ENCODE measurements at regions not wholly inside any gene's neighbourhood (a gene's known extent, or its start where the extent isn't known, plus 50 kb on each side); places are given as distances from the start of the nearest gene placed in this dataset.

- Histone ChIP-seq H3K4me1 (replicated peaks in 1 of 2) (no peaks in the 10 kb centered on the region), H3K4me3 (no peak overlapping the region), H3K9me3 (replicated peaks in 1 of 3) (no peaks in the 10 kb centered on the region), H3K36me3 (replicated peaks in 1 of 2) (no peaks in the 10 kb centered on the region), H3K27me3 (no peaks in the 10 kb centered on the region), H3K27ac (no peak overlapping the region)
- intact Hi-C loops (cut with DNase I) = no loop called here
- TF ChIP-seq, protein P1, sequence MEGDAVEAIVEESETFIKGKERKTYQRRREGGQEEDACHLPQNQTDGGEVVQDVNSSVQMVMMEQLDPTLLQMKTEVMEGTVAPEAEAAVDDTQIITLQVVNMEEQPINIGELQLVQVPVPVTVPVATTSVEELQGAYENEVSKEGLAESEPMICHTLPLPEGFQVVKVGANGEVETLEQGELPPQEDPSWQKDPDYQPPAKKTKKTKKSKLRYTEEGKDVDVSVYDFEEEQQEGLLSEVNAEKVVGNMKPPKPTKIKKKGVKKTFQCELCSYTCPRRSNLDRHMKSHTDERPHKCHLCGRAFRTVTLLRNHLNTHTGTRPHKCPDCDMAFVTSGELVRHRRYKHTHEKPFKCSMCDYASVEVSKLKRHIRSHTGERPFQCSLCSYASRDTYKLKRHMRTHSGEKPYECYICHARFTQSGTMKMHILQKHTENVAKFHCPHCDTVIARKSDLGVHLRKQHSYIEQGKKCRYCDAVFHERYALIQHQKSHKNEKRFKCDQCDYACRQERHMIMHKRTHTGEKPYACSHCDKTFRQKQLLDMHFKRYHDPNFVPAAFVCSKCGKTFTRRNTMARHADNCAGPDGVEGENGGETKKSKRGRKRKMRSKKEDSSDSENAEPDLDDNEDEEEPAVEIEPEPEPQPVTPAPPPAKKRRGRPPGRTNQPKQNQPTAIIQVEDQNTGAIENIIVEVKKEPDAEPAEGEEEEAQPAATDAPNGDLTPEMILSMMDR (IDR thresholded peaks at IDR 0.05) = no peak
- DNase-seq = no peak
These were observed 529.1 kb upstream of the BRINP1 start for GRCh38 chr9:119898316-119898715.

GRCh38 chr9:119884438-119884837, 515.2 kb upstream of the BRINP1 start:
- 60 to 71% (median 65%) methylated on average over 2 of the region's 2 CpGs for WGBS, 4 donors
- Histone ChIP-seq H3K9me3 (replicated peaks in 1 of 3) (no peaks in the 10 kb centered on the region), H3K4me3 (no peak overlapping the region), H3K27me3 (peaks cover 3% of the 10 kb centered on the region), H3K4me1 (replicated peaks in 1 of 2) (no peaks in the 10 kb centered on the region), H3K36me3 (replicated peaks in 1 of 2) (no peaks in the 10 kb centered on the region), H3K27ac (no peak overlapping the region)
- intact Hi-C loops (cut with DNase I) = no loop called here
- DNase-seq = no peak
- TF ChIP-seq POLR2A (IDR thresholded peaks at IDR 0.05) = no peak
- TF ChIP-seq, protein P1 (IDR thresholded peaks at IDR 0.05) = no peak

DNA sequence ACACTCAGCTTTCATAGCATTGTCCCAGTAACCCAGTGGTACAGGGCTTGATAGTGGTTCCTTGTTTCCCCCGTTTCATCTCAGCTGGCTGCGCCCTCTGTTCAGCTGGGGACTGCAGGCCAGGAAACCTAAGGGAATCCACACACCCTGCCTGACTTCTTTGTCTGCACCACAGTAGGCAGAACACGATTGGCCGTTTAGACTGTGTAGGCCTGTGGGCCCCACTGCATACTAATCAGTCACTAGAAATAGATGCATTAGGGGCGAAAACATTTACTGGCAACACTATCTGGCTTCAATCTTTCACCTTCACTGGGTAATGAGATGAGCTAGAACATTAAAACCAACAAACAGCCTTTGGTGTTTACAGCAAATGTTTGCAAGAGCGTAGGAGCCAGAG, 512.7 kb upstream of the BRINP1 start:
- intact Hi-C loops (cut with DNase I) = no loop called here
- H3K27ac ChIP-seq = no peak overlapping the region
- WGBS, 4 donors = 65 to 81% (median 74%) methylated on average over 6 of the region's 6 CpGs
- no peaks in the 10 kb centered on the region for H3K4me1 ChIP-seq (replicated peaks in 1 of 2)
- no peaks in the 10 kb centered on the region for H3K9me3 ChIP-seq (replicated peaks in 1 of 3)
- peaks cover 3% of the 10 kb centered on the region for H3K27me3 ChIP-seq
- no peak for TF ChIP-seq POLR2A (IDR thresholded peaks at IDR 0.05)
- TF ChIP-seq, protein P1 (IDR thresholded peaks at IDR 0.05) = no peak
- H3K36me3 ChIP-seq (replicated peaks in 1 of 2) = no peaks in the 10 kb centered on the region
- DNase-seq = no peak
- no peak overlapping the region for H3K4me3 ChIP-seq

DNA sequence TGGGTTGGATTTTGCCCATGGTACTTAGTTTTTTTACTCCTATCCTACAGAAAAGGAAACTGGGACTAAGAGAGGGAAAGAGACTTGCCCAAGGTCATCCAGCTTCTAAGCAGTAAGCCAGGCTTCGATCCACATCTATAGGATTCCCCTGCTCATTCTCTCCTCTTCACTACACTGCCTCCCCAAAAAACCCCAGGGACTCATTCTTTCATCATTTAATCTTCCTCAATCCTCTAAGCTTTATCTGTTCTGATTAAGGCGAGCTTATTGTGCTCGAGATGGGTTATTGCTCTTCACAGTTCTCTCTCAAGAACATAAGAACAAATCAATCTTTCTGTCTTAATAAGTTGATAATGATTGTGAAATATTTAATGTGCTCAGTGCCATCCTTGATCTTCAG, 511.1 kb upstream of the BRINP1 start:
- H3K4me1 ChIP-seq (replicated peaks in 1 of 2) = no peaks in the 10 kb centered on the region
- H3K27ac ChIP-seq = no peak overlapping the region
- no peaks in the 10 kb centered on the region for H3K9me3 ChIP-seq (replicated peaks in 1 of 3)
- DNase-seq = no peak
- TF ChIP-seq, protein P1 (IDR thresholded peaks at IDR 0.05) = no peak
- no peak for TF ChIP-seq POLR2A (IDR thresholded peaks at IDR 0.05)
- H3K36me3 ChIP-seq (replicated peaks in 1 of 2) = no peaks in the 10 kb centered on the region
- H3K4me3 ChIP-seq = no peak overlapping the region
- WGBS, 4 donors = 44 to 54% (median 53%) methylated on average over 3 of the region's 3 CpGs
- peaks cover 3% of the 10 kb centered on the region for H3K27me3 ChIP-seq
- intact Hi-C loops (cut with DNase I) = no loop called here
